OCI-LY1 (cell line): ENCODE measurements at regions not wholly inside any gene's neighbourhood (a gene's known extent, or its start where the extent isn't known, plus 50 kb on each side); places are given as distances from the start of the nearest gene placed in this dataset.

Experiments
- CTCF ChIP-seq: fragments of 200-600 bp; sonication (generic), shearing (Covaris generic); IDR thresholded peaks from 2 replicates; pipeline ENCODE4 v1.5.1; 2017; ENCODE audit warnings: mild to moderate bottlenecking, antibody characterized with exemption, low read length, moderate library complexity, mixed read lengths
- EZH2 ChIP-seq: fragments of 200-600 bp; sonication (generic), shearing (Covaris generic); IDR thresholded peaks from 2 replicates; pipeline ENCODE4 v1.8.0; 2017; ENCODE audit warnings: borderline replicate concordance, mixed run types, mild to moderate bottlenecking, antibody characterized with exemption, low read length, moderate library complexity, mixed read lengths

DNA sequence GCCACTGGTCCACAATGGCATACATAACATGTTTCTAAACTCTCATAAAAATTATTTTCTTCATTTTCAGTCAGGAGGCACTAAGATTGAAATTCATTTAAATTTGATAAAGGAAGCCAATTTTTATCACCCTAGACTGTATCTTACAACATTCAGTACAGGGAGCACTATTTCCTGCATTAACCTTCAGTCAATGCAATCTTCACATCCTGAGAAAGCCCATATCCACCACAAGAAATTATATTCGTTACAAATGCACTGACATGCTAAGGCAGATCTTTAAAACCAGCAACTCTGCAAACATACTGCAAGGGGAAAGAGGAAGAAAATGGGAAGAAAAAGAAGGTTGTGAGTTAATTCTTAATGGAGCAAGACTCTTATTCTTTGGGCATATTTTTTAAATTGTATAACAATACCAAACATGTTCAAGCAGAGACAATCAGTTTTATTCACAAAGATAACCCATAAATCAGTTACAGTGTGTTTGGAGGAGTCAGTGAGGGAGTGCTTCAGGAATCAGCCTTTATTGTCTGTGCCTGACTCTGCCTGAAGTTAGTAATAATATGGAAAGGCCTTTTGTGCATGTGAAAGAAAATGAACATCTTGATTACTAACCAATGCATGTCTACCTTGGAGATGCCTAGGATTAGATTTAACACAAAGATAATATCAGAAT lies 370.1 kb downstream of the FBXO15 start:
- TF ChIP-seq CTCF (no peak), EZH2 (no peak)
